ENCODE measurements at regions not wholly inside any gene's neighbourhood (a gene's known extent, or its start where the extent isn't known, plus 50 kb on each side); places are given as distances from the start of the nearest gene placed in this dataset.

DNA sequence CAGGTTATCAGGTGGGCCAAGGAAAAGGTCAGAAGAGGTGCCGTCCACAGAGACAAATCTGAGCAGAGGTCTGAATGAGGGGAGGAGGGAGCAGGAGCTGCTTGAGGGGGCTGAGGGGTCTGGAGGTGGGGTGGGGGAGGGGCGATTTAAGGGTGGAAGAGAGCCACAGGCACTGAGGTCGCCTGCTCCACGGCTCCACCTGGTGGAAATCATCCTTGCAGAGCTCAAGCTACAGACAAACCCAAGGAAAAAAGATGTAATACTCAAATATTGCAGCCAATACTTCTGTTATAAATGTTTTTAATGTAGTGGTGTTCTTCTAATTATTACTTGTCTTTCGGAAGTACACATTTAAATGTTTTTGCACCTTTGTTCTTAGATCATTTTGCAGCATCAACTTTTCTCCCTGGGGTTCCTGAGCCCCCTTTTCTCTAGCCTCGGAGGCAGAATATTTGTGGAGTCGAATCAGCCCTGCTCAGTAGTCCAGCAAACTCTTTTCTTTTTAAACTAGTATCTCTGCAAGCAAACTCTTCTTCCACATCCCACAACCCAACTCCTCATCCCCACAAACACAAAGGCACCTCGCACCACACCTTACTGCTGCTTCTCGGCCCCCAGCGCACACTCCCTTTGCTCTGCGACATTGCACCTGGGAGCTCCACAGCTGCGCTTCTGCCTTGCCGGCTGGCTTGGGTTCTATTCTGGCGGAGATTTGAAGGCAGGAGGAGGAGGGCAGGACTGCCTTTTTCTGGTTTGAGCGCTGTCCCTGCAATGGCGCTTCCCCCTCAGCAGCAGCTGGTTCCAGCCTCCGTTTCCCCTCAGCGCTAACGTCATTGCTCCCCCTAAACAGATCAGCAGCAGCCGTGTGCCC, 51.0 kb upstream of the TFAP2A start:
- peak; percentile 52 for DNase-seq
- intact Hi-C loops (cut with DNase I; ENCODE audit: low total_unique reads): no loop called here

More for the DNA sequence above, 51.0 kb upstream of the TFAP2A start:
- 28 to 46% methylated on average over 20 of the region's 20 CpGs for WGBS, 2 donors
- H3K27ac ChIP-seq: no peak overlapping the region
- H3K4me3 ChIP-seq: peak overlapping the region in 1 of 2 donors; percentile 13
- H3K4me1 ChIP-seq: no peaks in the 10 kb centered on the region
- H3K9me3 ChIP-seq: no peaks in the 10 kb centered on the region
- no peaks in the 10 kb centered on the region for H3K27me3 ChIP-seq
- H3K36me3 ChIP-seq (ENCODE audit: low read depth, missing control alignments): no peaks in the 10 kb centered on the region
- TF ChIP-seq POLR2A (IDR thresholded peaks at IDR 0.05) (no peak), CTCF (IDR thresholded peaks at IDR 0.05) (no peak)

All from testis (tissue), 2 donors.